ENCODE measurements at regions not wholly inside any gene's neighbourhood (a gene's known extent, or its start where the extent isn't known, plus 50 kb on each side); places are given as distances from the start of the nearest gene placed in this dataset.
A peak's percentile ranks its signal among the peaks of the same experiment; 100 is the strongest.

DNA sequence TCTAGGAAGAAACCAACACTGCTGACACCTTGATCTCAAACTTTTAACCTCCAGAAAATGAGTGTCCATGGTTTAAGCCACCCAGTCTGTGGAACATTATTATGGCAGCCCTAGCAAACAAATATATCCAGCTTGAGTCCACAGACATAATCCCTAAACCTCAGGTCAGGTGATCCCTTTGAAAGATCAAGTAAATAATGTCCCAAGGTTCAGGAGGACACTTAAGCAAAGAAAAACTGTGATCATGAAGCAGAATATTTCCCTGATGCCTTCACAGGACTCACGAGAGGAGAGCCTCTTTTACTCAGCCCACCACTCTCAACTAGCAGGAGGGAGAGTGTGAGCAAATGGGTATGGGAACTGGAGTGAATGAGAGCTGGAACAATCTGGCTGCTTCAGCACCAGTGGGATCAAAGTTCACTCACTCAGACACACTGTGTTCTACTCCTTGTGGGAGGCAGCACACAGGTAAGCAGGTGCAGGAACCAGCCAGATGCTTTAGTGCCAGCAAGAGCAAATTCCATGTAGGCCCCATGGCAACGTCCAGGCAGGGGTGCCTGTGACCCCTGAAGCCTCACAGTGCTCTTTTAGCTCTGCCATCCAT lies 608.4 kb downstream of the RAB28 start:
- Histone ChIP-seq H3K36me3 (ENCODE audit: insufficient read depth) (no peaks in the 10 kb centered on the region), H3K4me3 (IDR thresholded peaks at IDR 0.05; ENCODE audit: insufficient read depth, low read depth, low read length) (no peak overlapping the region), H3K79me2 (ENCODE audit: insufficient read depth, low read depth) (no peaks in the 10 kb centered on the region), H3K9ac (no peak overlapping the region), H3K27ac (no peak overlapping the region), H3K27me3 (ENCODE audit: insufficient read depth, low read depth) (no peaks in the 10 kb centered on the region), H2AFZ (ENCODE audit: low read depth) (no peak overlapping the region), H4K20me1 (ENCODE audit: insufficient read depth) (no peaks in the 10 kb centered on the region), H3K4me1 (ENCODE audit: low read depth, poor library complexity, severe bottlenecking) (no peaks in the 10 kb centered on the region), H3K4me2 (no peak overlapping the region)
- TF ChIP-seq, protein P1, sequence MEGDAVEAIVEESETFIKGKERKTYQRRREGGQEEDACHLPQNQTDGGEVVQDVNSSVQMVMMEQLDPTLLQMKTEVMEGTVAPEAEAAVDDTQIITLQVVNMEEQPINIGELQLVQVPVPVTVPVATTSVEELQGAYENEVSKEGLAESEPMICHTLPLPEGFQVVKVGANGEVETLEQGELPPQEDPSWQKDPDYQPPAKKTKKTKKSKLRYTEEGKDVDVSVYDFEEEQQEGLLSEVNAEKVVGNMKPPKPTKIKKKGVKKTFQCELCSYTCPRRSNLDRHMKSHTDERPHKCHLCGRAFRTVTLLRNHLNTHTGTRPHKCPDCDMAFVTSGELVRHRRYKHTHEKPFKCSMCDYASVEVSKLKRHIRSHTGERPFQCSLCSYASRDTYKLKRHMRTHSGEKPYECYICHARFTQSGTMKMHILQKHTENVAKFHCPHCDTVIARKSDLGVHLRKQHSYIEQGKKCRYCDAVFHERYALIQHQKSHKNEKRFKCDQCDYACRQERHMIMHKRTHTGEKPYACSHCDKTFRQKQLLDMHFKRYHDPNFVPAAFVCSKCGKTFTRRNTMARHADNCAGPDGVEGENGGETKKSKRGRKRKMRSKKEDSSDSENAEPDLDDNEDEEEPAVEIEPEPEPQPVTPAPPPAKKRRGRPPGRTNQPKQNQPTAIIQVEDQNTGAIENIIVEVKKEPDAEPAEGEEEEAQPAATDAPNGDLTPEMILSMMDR (conservative IDR thresholded peaks at IDR 0.05; ENCODE audit: low read depth, low read length), result no peak

DNA sequence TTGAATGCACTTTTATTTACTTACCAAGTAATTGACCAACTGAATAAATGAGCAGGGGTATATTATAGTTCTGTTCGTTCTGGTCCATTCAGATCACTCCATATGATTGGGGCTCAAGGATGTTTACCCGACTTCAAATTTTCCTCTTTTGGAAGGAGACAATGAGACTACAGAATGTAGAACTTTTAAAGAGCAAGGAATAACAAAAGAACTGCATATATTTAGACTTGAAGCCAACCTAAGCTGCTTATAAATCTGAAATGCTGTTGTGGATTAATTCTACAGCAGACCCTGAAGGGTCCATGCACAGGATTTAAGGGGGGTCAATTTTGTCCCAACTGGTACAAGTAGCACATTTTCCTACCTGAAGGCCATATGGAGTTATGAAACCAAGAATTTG lies 610.8 kb downstream of the RAB28 start:
- no peaks in the 10 kb centered on the region for H4K20me1 ChIP-seq (ENCODE audit: insufficient read depth)
- H3K4me2 ChIP-seq, result no peak overlapping the region
- no peaks in the 10 kb centered on the region for H3K79me2 ChIP-seq (ENCODE audit: insufficient read depth, low read depth)
- H3K9ac ChIP-seq, result no peak overlapping the region
- no peak overlapping the region for H3K27ac ChIP-seq
- no peak overlapping the region for H2AFZ ChIP-seq (ENCODE audit: low read depth)
- TF ChIP-seq, protein P1 (conservative IDR thresholded peaks at IDR 0.05; ENCODE audit: low read depth, low read length), result no peak
- H3K4me3 ChIP-seq (IDR thresholded peaks at IDR 0.05; ENCODE audit: insufficient read depth, low read depth, low read length), result no peak overlapping the region
- H3K36me3 ChIP-seq (ENCODE audit: insufficient read depth), result no peaks in the 10 kb centered on the region
- no peaks in the 10 kb centered on the region for H3K27me3 ChIP-seq (ENCODE audit: insufficient read depth, low read depth)
- no peaks in the 10 kb centered on the region for H3K4me1 ChIP-seq (ENCODE audit: low read depth, poor library complexity, severe bottlenecking)

DNA sequence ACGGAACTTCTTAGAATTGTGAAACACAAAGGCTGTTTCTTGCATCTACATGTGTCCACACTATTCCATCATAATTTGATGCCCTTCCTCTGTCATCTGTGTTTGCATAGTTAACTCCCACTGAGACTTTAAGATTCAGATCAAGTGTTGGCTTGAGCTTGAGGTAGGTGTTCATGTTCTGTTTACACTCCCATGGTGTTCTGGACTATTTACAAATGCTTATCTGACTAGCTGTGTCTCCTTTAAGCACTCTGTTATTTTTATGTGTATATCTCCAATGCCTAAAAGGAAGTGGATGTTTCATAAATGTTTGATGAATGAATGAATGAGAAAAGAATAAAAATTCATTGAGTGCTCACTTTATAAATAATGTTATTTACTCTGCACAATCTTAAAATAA lies 622.7 kb downstream of the RAB28 start:
- H3K36me3 ChIP-seq (ENCODE audit: insufficient read depth), result no peaks in the 10 kb centered on the region
- no peaks in the 10 kb centered on the region for H3K4me1 ChIP-seq (ENCODE audit: low read depth, poor library complexity, severe bottlenecking)
- TF ChIP-seq, protein P1 (conservative IDR thresholded peaks at IDR 0.05; ENCODE audit: low read depth, low read length), result no peak
- no peak overlapping the region for H3K27ac ChIP-seq
- H2AFZ ChIP-seq (ENCODE audit: low read depth), result no peak overlapping the region
- no peak overlapping the region for H3K9ac ChIP-seq
- no peaks in the 10 kb centered on the region for H4K20me1 ChIP-seq (ENCODE audit: insufficient read depth)
- no peaks in the 10 kb centered on the region for H3K27me3 ChIP-seq (ENCODE audit: insufficient read depth, low read depth)
- no peaks in the 10 kb centered on the region for H3K79me2 ChIP-seq (ENCODE audit: insufficient read depth, low read depth)
- no peak overlapping the region for H3K4me3 ChIP-seq (IDR thresholded peaks at IDR 0.05; ENCODE audit: insufficient read depth, low read depth, low read length)
- no peak overlapping the region for H3K4me2 ChIP-seq

DNA sequence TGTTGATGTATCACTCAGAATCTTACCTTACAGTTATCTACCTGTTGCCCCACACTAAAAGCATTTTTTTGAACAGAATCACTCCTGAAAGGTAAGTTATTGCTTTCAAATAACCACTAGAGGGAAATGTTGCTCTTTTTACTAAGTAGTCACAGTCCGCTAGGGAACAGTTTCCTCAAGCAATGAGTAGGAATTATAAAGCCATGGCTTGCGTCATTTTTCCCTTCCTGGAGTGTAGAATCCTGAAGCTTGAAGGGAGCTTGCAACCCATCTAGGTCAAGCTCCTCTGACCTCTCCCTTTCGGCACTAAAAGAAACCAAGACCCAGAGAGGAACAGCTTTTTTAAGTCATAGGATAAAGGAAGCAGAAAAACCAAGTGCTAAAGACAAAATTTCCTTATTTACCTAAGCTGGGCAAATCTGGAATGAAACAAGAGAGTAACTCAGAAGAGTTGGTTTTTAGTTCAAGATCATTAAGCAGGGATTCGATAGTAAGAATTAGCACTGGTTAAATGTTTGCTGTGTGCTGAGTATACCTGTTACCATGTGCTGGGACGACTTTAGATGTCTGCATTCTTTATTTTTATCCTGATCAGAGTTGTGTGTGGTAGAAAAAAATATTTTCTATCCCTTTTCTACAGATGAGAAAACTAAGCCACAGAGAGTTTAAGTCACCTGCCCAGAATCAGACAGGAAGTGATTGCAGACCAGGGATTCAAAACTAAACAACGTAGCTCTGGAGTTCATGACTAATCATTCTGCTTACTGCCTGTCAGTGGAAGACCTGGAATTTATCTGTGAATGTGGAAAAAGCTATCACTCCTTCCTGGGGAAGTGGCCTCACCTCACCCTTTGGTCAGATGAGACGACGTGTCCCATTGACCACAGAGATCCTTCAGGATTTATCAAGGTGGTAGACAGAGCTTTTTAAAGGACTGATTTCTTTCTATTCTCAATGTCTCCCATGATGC lies 631.5 kb downstream of the RAB28 start:
- TF ChIP-seq, protein P1 (conservative IDR thresholded peaks at IDR 0.05; ENCODE audit: low read depth, low read length), result peak; percentile 68
- Histone ChIP-seq H3K27me3 (ENCODE audit: insufficient read depth, low read depth) (no peaks in the 10 kb centered on the region), H2AFZ (ENCODE audit: low read depth) (peak overlapping the region; percentile 6; the same call in 1 of the 2 replicates), H3K4me3 (IDR thresholded peaks at IDR 0.05; ENCODE audit: insufficient read depth, low read depth, low read length) (no peak overlapping the region), H3K36me3 (ENCODE audit: insufficient read depth) (no peaks in the 10 kb centered on the region), H4K20me1 (ENCODE audit: insufficient read depth) (no peaks in the 10 kb centered on the region), H3K4me1 (ENCODE audit: low read depth, poor library complexity, severe bottlenecking) (peaks cover 7% of the 10 kb centered on the region), H3K27ac (no peak overlapping the region), H3K79me2 (ENCODE audit: insufficient read depth, low read depth) (no peaks in the 10 kb centered on the region), H3K9ac (no peak overlapping the region), H3K4me2 (no peak overlapping the region)

Measured in KMS-11 (cell line).